ENCODE measurements at regions not wholly inside any gene's neighbourhood (a gene's known extent, or its start where the extent isn't known, plus 50 kb on each side); places are given as distances from the start of the nearest gene placed in this dataset.

DNA sequence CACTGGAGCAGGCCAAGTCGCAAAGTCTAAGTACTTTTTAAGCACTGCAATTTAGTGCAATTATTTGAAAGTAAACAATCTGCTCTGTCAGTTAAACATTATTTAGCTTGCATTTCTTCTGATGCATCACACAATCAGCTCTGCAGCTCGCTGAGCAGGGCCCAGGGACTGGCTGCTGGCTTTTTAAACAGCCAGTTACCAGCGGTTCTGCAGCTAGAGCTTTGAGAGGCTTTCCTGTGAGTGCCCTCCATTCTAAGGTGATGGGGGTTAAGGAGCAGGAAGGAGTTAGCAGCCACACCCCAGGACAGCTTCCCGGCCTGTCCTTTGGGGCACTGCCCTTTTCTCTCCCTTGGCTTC is 154.3 kb downstream of the SALL1 start:
- Mint-ChIP-seq H3K4me1 (ENCODE audit: low read depth) (no peaks in the 10 kb centered on the region), H3K27me3 (no peaks in the 10 kb centered on the region), H3K27ac (no peak overlapping the region), H3K4me3 (no peak overlapping the region), H3K9me3 (no peaks in the 10 kb centered on the region), H3K36me3 (ENCODE audit: low read depth) (no peaks in the 10 kb centered on the region)
- intact Hi-C loops (cut with micrococcal nuclease) = no loop called here

DNA sequence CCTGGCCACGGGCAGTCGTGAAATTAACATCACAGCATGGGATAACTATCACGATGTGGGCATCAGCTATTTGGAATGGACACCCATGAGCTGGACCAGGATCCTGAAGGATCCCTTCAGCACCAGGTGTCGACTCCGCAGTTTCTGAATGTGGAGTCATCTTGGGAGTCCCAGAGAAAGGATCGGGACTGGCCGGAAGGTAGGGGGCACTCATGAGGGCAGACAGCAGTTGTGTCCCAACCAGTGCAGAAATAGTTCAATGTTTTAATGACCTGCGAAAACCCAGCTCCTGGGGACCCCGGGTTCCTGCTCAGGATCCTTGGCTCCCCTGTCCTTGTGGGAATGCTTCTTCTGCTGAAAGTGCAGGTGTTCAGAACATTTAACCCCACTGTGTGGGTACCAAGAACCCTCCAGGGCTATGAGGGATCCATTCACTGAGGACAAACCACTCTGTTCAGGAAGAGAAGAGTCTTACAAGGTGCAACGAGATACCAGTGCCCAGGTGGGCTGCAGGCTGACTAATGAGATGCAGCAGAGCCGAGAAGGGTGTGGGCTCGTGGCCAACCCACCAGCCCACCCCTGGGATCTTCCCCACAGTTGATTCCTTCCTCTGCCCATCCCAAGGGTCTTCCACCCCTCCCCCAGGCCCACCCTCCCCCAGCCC is 154.8 kb downstream of the SALL1 start:
- Mint-ChIP-seq H3K27ac (no peak overlapping the region), H3K9me3 (no peaks in the 10 kb centered on the region), H3K27me3 (no peaks in the 10 kb centered on the region), H3K4me1 (ENCODE audit: low read depth) (no peaks in the 10 kb centered on the region), H3K36me3 (ENCODE audit: low read depth) (no peaks in the 10 kb centered on the region), H3K4me3 (no peak overlapping the region)
- intact Hi-C loops (cut with micrococcal nuclease) = no loop called here

GRCh38 chr16:50994995-50995394 is 156.1 kb downstream of the SALL1 start:
- H3K27ac Mint-ChIP-seq = no peak overlapping the region
- no peaks in the 10 kb centered on the region for H3K36me3 Mint-ChIP-seq (ENCODE audit: low read depth)
- no peaks in the 10 kb centered on the region for H3K4me1 Mint-ChIP-seq (ENCODE audit: low read depth)
- H3K9me3 Mint-ChIP-seq = no peaks in the 10 kb centered on the region
- H3K27me3 Mint-ChIP-seq = no peaks in the 10 kb centered on the region
- intact Hi-C loops (cut with micrococcal nuclease) = no loop called here
- H3K4me3 Mint-ChIP-seq = no peak overlapping the region

DNA sequence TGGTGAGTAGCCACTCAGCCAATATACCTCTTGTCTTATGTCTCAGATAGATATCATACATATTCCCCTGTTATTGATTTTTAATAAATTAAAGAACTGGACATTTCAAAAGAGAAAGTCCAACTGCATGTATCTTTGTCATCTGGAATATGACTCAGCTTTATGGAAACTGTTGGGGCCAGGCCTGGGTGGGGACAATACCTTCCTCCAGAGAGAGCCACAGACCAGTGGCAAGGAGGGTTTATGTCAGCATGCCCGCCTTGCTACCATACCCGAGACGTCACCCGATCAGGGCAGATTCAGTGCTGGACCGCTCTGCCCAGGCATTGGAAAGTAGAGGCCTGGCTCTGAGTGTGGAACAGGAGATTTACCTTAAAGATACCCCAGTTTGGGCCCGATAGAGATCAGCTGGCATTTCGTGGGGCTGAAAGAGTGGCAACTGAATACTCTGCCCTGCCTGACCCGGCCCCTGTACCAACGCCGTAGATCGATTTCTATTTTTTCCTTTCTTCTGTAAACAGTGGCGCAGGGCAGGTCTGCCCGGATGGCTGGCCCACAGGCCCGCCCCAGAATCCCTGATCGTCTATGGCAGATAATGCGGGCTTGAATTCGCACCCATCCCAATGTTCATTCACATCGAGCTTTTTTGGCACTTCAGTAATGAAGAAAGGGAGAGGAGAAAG is 158.6 kb downstream of the SALL1 start:
- Mint-ChIP-seq H3K27me3 (peaks cover 2% of the 10 kb centered on the region), H3K27ac (no peak overlapping the region), H3K4me3 (no peak overlapping the region), H3K9me3 (no peaks in the 10 kb centered on the region), H3K36me3 (ENCODE audit: low read depth) (no peaks in the 10 kb centered on the region), H3K4me1 (ENCODE audit: low read depth) (no peaks in the 10 kb centered on the region)
- intact Hi-C loops (cut with micrococcal nuclease) = no loop called here

DNA sequence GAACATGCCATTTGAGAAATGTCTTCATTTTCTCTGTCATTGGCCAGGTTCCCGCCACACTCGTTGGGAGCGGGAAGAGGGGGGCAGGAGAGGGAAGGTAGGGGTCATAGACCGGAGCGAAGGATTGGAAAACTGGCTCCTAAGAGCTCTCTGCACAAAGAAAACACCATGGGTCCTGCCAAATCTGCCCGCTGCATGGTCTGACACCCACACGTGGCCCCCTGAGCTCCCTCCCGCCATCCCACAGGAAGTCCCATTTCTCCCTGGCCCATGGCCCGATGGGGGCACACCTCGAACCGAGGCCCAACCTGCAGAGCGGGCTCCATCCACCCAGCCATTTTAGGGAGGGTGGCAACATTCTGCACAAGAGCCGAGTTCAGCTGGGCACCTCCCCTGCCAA is 159.6 kb downstream of the SALL1 start:
- peaks cover 2% of the 10 kb centered on the region for H3K27me3 Mint-ChIP-seq
- no peaks in the 10 kb centered on the region for H3K4me1 Mint-ChIP-seq (ENCODE audit: low read depth)
- no peak overlapping the region for H3K4me3 Mint-ChIP-seq
- H3K27ac Mint-ChIP-seq = no peak overlapping the region
- no peaks in the 10 kb centered on the region for H3K36me3 Mint-ChIP-seq (ENCODE audit: low read depth)
- H3K9me3 Mint-ChIP-seq = no peaks in the 10 kb centered on the region
- intact Hi-C loops (cut with micrococcal nuclease) = no loop called here

DNA sequence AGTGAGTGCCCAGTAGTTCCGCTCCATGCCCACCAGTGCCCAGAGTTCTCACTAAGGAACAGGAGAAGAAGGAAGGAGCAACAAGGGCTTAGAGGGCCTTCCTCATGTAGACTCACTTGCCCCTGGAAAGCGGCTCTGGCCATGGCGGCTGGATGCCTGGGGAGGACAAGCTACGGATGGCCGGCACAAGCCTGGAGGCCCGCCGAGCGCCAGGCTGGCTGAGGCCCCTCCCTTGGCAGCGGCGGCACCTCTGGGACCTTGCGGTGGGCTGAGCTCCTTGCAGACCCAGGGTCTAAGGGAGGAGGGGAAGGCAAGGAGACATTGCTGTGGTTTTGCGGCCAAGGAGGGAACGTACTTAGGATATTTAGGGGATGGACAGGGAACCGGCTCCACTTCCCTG is 160.1 kb downstream of the SALL1 start:
- Mint-ChIP-seq H3K9me3 (no peaks in the 10 kb centered on the region), H3K27me3 (peaks cover 2% of the 10 kb centered on the region), H3K4me3 (no peak overlapping the region), H3K4me1 (ENCODE audit: low read depth) (no peaks in the 10 kb centered on the region), H3K27ac (no peak overlapping the region), H3K36me3 (ENCODE audit: low read depth) (no peaks in the 10 kb centered on the region)
- intact Hi-C loops (cut with micrococcal nuclease) = no loop called here

- intact Hi-C loops (cut with micrococcal nuclease) = no loop called here
- H3K9me3 Mint-ChIP-seq = no peaks in the 10 kb centered on the region
- peaks cover 2% of the 10 kb centered on the region for H3K27me3 Mint-ChIP-seq
- no peak overlapping the region for H3K27ac Mint-ChIP-seq
- H3K36me3 Mint-ChIP-seq (ENCODE audit: low read depth) = no peaks in the 10 kb centered on the region
- no peak overlapping the region for H3K4me3 Mint-ChIP-seq
- no peaks in the 10 kb centered on the region for H3K4me1 Mint-ChIP-seq (ENCODE audit: low read depth)
Measured at GRCh38 chr16:50989047-50989446, 162.0 kb downstream of the SALL1 start.

DNA sequence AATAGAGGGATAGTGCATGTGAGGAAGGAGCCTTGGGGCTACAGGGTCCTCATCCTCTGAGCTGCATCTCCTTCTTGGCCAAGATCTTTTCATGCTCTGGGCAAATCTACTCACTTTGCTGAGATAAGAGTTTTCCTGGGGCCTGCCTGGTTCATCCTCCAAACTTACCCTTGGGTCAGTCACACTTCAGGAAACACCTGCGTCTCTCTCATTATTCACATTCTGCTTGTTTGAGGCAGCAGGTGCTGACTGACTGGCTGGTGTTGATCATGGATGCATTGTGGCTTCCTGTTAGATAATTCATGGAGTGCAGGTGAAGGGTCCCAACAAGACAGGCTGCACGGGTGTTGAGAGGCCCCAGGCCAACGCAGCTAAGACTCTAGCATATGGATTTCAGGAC is 162.6 kb downstream of the SALL1 start:
- H3K27ac Mint-ChIP-seq = no peak overlapping the region
- intact Hi-C loops (cut with micrococcal nuclease) = no loop called here

GRCh38 chr16:50986453-50986852 is 164.6 kb downstream of the SALL1 start:
- Mint-ChIP-seq H3K4me1 (ENCODE audit: low read depth) (no peaks in the 10 kb centered on the region), H3K9me3 (no peaks in the 10 kb centered on the region), H3K4me3 (no peak overlapping the region), H3K27me3 (peaks cover 4% of the 10 kb centered on the region), H3K36me3 (ENCODE audit: low read depth) (no peaks in the 10 kb centered on the region), H3K27ac (no peak overlapping the region)
- intact Hi-C loops (cut with micrococcal nuclease) = no loop called here

More for the DNA sequence above, 162.6 kb downstream of the SALL1 start:
- Mint-ChIP-seq H3K4me1 (ENCODE audit: low read depth) (no peaks in the 10 kb centered on the region), H3K36me3 (ENCODE audit: low read depth) (no peaks in the 10 kb centered on the region), H3K27me3 (peaks cover 2% of the 10 kb centered on the region), H3K4me3 (no peak overlapping the region), H3K9me3 (no peaks in the 10 kb centered on the region)

GRCh38 chr16:50985733-50986132 is 165.3 kb downstream of the SALL1 start:
- intact Hi-C loops (cut with micrococcal nuclease) = no loop called here
- no peaks in the 10 kb centered on the region for H3K4me1 Mint-ChIP-seq (ENCODE audit: low read depth)
- H3K36me3 Mint-ChIP-seq (ENCODE audit: low read depth) = no peaks in the 10 kb centered on the region
- no peaks in the 10 kb centered on the region for H3K9me3 Mint-ChIP-seq
- H3K4me3 Mint-ChIP-seq = no peak overlapping the region
- no peak overlapping the region for H3K27ac Mint-ChIP-seq
- peaks cover 4% of the 10 kb centered on the region for H3K27me3 Mint-ChIP-seq

- intact Hi-C loops (cut with micrococcal nuclease) = no loop called here
- Mint-ChIP-seq H3K4me3 (no peak overlapping the region), H3K27ac (no peak overlapping the region), H3K27me3 (peaks cover 2% of the 10 kb centered on the region), H3K9me3 (no peaks in the 10 kb centered on the region), H3K4me1 (ENCODE audit: low read depth) (no peaks in the 10 kb centered on the region), H3K36me3 (ENCODE audit: low read depth) (no peaks in the 10 kb centered on the region)
Measured at GRCh38 chr16:50984688-50985087, 166.4 kb downstream of the SALL1 start.

GRCh38 chr16:50982808-50983207 is 168.3 kb downstream of the SALL1 start:
- no peaks in the 10 kb centered on the region for H3K36me3 Mint-ChIP-seq (ENCODE audit: low read depth)
- H3K27ac Mint-ChIP-seq = no peak overlapping the region
- intact Hi-C loops (cut with micrococcal nuclease) = no loop called here
- H3K9me3 Mint-ChIP-seq = no peaks in the 10 kb centered on the region
- H3K4me3 Mint-ChIP-seq = no peak overlapping the region
- H3K4me1 Mint-ChIP-seq (ENCODE audit: low read depth) = no peaks in the 10 kb centered on the region
- H3K27me3 Mint-ChIP-seq = peaks cover 2% of the 10 kb centered on the region

DNA sequence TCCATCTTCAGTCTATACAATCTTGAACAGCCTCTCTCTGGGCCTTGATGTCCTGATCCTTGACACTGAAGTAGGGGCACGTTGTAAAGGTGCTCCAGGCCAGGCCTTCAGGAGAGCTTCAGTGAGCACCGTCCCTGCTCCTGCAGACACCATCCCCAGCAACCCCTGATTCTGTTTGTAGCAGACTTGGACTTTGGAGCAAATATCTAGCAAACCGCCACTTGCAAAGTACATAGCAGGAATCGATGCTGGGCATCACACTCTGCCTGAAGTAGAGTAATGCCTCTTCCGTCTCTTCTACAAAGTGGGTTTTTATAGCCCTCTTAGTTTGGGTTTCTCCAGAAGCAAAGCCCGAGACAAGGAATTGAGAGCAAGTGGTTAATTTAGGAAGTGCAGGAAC is 169.1 kb downstream of the SALL1 start:
- Mint-ChIP-seq H3K36me3 (ENCODE audit: low read depth) (no peaks in the 10 kb centered on the region), H3K9me3 (no peaks in the 10 kb centered on the region), H3K27me3 (peaks cover 7% of the 10 kb centered on the region), H3K4me1 (ENCODE audit: low read depth) (no peaks in the 10 kb centered on the region), H3K4me3 (no peak overlapping the region), H3K27ac (no peak overlapping the region)
- intact Hi-C loops (cut with micrococcal nuclease) = no loop called here

- intact Hi-C loops (cut with micrococcal nuclease) = no loop called here
- Mint-ChIP-seq H3K4me3 (no peak overlapping the region), H3K4me1 (ENCODE audit: low read depth) (no peaks in the 10 kb centered on the region), H3K27me3 (peaks cover 12% of the 10 kb centered on the region), H3K9me3 (no peaks in the 10 kb centered on the region), H3K36me3 (ENCODE audit: low read depth) (no peaks in the 10 kb centered on the region), H3K27ac (no peak overlapping the region)
Measured at GRCh38 chr16:50980666-50981065, 170.4 kb downstream of the SALL1 start.
